Fibroblast of the aortic adventitia (primary cell): ENCODE measurements at regions not wholly inside any gene's neighbourhood (a gene's known extent, or its start where the extent isn't known, plus 50 kb on each side); places are given as distances from the start of the nearest gene placed in this dataset.

Experiments used
- DNase-seq: peaks from one replicate; pipeline ENCODE4 v3.0.0-alpha.2; 2010; ENCODE audit warnings: low read depth
- H3K4me3 ChIP-seq: 2 replicates; pipeline ENCODE4 v1.5.1; 2011; ENCODE audit warnings: low read depth, mild to moderate bottlenecking, control low read depth, low read length, moderate library complexity
- TF ChIP-seq, protein P1 (sequence below): IDR thresholded peaks from 2 replicates; pipeline ENCODE4 v1.5.1; 2011; ENCODE audit warnings: mild to moderate bottlenecking, low read length, control low read depth, inconsistent platforms; ENCODE audit not compliant: insufficient read depth

GRCh38 chr12:116465856-116466255 is 93.3 kb upstream of the MAP1LC3B2 start:
- TF ChIP-seq, protein P1, sequence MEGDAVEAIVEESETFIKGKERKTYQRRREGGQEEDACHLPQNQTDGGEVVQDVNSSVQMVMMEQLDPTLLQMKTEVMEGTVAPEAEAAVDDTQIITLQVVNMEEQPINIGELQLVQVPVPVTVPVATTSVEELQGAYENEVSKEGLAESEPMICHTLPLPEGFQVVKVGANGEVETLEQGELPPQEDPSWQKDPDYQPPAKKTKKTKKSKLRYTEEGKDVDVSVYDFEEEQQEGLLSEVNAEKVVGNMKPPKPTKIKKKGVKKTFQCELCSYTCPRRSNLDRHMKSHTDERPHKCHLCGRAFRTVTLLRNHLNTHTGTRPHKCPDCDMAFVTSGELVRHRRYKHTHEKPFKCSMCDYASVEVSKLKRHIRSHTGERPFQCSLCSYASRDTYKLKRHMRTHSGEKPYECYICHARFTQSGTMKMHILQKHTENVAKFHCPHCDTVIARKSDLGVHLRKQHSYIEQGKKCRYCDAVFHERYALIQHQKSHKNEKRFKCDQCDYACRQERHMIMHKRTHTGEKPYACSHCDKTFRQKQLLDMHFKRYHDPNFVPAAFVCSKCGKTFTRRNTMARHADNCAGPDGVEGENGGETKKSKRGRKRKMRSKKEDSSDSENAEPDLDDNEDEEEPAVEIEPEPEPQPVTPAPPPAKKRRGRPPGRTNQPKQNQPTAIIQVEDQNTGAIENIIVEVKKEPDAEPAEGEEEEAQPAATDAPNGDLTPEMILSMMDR, result no peak

DNA sequence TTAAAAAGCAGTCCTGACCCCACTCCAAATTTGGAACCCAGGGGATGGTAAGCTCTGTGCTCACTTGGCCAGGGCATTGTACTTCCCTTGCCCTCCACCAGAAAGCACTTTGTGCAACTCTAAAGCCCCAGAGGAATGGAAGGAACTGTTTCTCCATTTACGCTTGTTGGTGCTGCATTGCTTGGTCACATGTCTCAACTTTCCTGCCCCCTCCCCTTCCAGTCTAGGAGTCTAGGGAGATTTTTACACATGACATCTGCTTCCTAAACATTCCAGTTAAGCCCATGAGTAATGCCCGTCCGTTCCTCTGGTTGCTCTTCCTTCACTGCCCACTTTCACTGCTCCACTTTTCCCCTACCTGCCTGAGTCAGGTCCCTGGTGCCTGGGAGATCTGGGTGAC is 92.6 kb upstream of the MAP1LC3B2 start:
- no peak overlapping the region for H3K4me3 ChIP-seq
- TF ChIP-seq, protein P1, result no peak
- peak; percentile 18 for DNase-seq

More at GRCh38 chr12:116465856-116466255, 93.3 kb upstream of the MAP1LC3B2 start:
- no peak for DNase-seq
- H3K4me3 ChIP-seq, result no peak overlapping the region

- no peak overlapping the region for H3K4me3 ChIP-seq
- TF ChIP-seq, protein P1, result no peak
- DNase-seq, result no peak
These were observed 89.8 kb upstream of the MAP1LC3B2 start for GRCh38 chr12:116469344-116469743.

GRCh38 chr12:116471544-116471943 is 87.6 kb upstream of the MAP1LC3B2 start:
- TF ChIP-seq, protein P1, result no peak
- DNase-seq, result no peak
- no peak overlapping the region for H3K4me3 ChIP-seq

DNA sequence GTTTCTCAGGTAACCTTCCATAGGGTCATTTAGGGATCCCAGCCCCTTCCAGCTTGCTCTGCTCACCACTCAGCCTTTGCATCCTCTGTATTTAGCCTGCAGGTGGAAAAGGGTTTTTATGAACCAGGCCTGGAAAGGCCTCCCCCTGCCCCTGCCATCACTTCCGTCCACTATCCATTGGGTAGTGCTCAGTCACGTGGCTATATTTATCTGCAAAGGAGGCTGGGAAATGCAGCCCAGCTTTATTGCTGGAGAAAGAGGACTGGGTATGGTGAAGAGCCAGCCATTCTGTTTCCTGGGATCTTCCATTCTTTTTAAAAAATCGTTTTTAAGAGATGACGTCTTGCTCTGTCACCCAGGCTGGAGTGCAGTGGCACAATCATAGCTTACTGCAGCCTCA is 87.0 kb upstream of the MAP1LC3B2 start:
- TF ChIP-seq, protein P1, result no peak
- H3K4me3 ChIP-seq, result no peak overlapping the region
- no peak for DNase-seq

GRCh38 chr12:116473416-116473815 is 85.8 kb upstream of the MAP1LC3B2 start:
- DNase-seq, result no peak
- TF ChIP-seq, protein P1, result no peak
- H3K4me3 ChIP-seq, result no peak overlapping the region

DNA sequence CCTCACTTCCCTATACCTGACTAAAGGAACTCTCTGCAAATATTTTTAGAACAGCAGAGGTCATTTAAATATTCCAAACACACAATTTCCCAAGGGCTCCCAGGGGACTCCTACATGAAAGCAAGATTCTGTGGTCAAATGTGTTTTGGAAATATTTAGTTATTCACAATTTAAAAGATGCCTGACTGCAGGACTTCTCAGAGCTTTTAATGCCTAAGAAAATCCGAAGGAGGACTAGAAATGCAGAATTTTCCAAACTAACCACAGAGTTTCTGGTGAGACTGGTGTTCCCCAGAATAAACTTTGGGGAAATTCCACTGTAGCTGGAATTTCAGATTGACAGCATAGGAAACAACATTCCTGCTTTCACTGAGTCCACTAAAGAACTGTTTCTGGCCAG is 84.8 kb upstream of the MAP1LC3B2 start:
- TF ChIP-seq, protein P1, result no peak
- DNase-seq, result peak; percentile 30
- H3K4me3 ChIP-seq, result no peak overlapping the region
